ENCODE measurements at regions not wholly inside any gene's neighbourhood (a gene's known extent, or its start where the extent isn't known, plus 50 kb on each side); places are given as distances from the start of the nearest gene placed in this dataset.

DNA sequence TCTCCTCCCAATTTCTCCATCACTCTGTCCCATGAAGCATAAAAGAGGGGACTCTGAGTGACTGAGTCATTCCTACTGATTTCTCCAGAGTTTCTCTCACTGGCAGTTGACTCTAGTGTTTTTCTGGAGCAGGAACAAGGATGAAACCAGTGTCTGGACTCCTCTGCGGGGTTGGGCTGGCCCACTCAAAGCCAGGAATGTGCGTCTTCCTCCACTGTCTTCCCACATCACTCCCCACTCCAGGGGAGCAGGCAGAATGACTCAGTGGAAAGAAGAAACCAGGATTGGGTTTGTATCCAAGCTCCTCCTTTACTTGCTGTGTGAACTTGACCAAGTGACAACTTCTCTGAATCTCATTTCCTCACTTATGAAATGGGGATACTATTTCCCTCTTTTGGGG lies 497.5 kb upstream of the SALL1 start:
- TF ChIP-seq CTCF (IDR thresholded peaks at IDR 0.05; ENCODE audit: extremely low read depth in 1 of 2, insufficient read depth in 1 of 2, low read depth in 1 of 2, low read length in 2 of 2) (no peak), EZH2 (IDR thresholded peaks at IDR 0.05; ENCODE audit: borderline replicate concordance, low read depth, low read length, severe bottlenecking) (no peak), POLR2A (IDR thresholded peaks at IDR 0.05; ENCODE audit: low read depth, low read length) (no peak), POLR2AphosphoS5 (IDR thresholded peaks at IDR 0.05; ENCODE audit: insufficient read depth, low read depth, low read length) (no peak)

Measured in endothelial cell of umbilical vein (primary cell).